ENCODE measurements at regions not wholly inside any gene's neighbourhood (a gene's known extent, or its start where the extent isn't known, plus 50 kb on each side); places are given as distances from the start of the nearest gene placed in this dataset.
"Not testable (repeated sequence)": the region's sequence is repeated elsewhere in the genome, so short reads cannot be mapped to it uniquely, and the experiment has no call there.

DNA sequence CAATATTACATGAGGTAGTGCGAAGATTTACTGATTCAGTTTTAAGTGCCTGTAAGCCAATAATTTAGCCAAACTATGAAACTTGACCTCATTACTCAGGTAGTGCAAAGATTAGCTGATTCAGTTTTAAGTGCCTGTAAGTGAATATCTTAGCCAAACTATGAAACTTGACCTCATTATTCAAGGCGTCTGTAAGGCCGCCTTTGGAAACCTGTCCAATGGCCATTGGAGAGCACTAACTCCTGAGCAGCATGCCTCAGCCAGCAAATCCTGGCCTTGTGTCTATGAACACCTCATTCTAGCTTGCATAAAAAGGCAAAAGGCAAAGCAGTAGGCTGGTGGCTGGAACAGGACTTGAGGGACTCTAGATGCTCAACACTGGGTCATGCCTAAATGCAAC, 127.0 kb upstream of the GPR12 start:
- no peak for DNase-seq (ENCODE audit: low spot score)

DNA sequence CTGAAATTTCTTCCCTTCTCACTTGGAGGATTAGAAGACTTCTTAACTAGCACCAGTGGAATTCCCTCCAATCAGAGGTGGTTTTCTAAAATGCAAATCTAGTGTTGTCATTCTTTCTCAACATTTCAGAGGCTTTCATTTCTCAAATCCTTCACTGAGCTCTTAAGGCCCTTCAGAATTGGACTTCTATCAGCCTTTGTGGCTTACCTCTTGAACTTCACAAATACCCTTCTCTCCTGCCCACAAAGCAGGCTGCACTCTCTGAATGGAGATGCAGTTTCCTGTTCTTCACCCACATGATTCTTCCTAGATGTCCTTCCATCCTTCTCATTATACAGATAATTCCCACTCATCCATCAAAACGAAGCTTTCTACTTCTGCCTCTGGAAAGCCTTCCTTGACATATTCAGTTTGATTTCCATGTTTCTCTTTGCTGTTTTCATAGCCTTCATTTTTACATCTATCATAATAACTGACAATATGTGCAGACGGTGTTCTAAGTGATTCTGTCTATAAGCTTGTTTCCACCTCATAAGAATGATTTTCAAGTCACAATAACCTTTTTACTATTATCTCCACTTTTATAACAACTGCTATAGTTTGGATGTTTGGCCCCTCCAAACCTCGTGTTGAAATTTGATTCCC, 123.1 kb upstream of the GPR12 start:
- no peak for DNase-seq (ENCODE audit: low spot score)

DNA sequence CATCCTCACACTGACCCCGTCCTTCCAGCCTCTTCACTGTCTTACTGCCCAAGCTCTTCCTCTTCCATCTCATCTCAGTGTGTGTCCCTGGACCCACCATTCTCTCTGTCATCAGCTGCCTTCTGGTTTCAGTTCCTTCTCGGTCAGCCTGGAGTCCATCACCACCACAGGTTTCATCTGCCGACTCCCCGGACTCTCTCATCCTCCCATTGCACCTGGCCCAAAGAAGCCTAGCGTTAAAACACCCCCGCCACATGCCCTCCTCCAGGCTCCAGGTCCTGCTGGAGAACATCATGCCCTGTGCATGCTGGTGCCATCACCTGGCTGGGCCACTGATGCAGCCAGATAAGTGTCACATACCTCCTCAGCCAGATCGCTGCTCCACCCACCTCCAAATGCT, 122.1 kb upstream of the GPR12 start:
- DNase-seq (ENCODE audit: low spot score): no peak

DNA sequence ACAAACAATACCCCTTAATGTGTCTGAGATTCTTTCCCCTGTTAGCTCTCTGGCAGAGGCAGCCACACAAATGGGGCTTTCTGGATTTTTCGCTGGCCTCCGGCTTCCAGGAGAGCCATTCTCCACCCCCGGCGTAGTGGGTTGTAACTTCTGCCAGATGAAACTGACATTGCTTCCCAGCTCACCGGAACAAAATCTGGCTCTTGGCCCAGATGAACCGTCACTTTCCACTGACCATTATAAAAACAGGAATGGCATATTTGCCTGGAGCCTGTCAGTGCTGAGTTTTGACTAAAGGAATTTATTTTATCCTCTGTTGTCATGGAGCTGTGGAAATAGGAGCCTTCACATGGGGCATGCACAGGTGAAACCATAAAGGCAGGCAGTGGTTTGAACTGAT, 120.6 kb upstream of the GPR12 start:
- DNase-seq (ENCODE audit: low spot score): peak; percentile 19

DNA sequence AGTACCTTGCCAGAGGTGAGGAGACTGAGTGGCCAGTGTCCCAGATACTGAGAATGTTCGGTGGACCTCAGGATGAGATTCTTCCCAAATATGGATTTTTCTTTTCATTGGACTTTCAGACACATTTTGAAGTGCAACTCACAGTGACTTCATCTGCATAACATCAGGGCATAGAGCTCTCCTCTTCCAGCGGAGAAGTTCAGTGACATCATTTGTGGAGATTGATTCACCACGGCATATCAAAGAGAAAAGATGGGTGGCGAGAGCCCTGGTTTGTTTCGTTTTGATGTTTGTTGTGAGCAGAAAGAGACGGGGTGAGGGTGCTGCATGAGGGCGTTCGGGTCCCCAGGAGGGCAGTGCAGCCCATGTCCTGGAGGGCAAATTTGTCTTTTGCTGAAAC, 120.1 kb upstream of the GPR12 start:
- DNase-seq (ENCODE audit: low spot score): no peak

DNA sequence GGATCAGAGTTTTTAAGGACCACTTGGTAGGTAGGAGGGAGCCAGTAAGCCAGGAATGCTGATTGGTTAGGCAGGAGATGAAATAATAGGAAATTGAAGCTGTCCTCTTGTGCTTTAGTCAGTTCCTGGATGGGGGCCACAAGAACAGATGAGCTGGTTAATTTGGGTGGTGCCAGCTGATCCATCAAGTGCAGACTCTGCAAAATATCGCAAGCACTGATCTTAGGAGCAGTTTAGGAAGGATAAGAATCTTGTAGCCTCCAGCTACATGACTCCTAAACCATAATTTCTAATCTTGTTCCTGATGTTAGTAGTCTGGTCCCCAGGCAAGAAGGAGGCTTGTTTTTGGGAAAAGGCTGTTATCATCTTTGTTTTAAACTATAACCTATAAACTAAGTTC, 117.9 kb upstream of the GPR12 start:
- DNase-seq (ENCODE audit: low spot score): no peak

DNA sequence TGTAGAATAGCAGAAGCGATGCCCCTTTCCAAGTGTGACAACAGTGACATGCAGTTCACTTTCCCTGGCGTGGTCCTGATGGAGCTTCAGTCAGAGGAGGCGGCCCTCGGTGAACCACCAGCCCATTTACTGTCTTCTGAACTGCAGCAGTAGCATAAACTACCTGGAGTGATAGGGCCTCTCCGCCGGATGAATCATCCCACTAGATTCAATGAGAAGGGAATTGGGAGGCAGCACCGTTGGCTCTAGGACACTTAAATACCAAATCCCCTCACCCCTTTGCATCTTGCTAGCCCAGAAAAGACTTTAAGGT, 112.8 kb upstream of the GPR12 start:
- DNase-seq (ENCODE audit: low spot score): no peak

DNA sequence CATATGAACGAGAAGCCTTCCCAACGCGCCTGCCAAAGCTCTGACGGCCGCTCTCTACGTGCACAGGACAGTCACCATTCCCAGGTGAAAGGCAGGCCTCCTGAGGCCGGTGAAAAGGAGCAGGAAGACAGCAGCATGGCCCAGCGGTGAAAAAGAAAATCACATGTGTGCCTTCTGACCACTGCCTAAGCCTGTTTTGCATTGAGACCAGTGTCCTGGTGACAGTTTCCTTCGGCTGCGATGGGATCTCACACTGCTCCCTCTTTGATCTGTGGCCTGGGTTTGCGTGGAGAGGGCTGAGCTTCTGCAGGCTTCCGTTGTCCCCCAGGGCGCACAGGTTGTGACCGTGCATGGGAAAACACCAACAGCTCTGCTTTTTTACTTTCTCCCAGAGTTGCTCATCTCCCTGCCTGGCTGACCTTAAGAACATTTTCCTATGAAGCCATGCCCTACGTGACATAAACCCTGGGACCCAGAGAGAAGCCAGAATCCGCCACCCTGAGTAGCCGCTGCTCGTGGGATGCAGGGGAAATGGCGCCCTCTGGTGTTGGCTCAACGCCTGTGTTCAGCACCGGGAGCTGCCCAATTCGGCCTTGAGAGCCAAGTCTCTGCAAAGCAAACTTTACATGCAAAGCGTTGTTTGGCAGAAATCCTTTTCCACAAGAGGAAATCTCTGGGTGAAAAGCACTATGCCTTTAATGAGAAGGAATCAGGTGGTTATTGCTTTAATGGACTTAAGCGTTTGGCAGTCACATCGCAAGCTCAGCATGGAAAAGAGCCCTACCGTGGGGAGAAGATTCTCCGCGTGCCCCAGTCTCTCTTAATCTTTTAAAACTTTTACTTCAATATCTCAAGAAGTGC, 112.2 kb upstream of the GPR12 start:
- peak; percentile 75 for DNase-seq (ENCODE audit: low spot score)

DNA sequence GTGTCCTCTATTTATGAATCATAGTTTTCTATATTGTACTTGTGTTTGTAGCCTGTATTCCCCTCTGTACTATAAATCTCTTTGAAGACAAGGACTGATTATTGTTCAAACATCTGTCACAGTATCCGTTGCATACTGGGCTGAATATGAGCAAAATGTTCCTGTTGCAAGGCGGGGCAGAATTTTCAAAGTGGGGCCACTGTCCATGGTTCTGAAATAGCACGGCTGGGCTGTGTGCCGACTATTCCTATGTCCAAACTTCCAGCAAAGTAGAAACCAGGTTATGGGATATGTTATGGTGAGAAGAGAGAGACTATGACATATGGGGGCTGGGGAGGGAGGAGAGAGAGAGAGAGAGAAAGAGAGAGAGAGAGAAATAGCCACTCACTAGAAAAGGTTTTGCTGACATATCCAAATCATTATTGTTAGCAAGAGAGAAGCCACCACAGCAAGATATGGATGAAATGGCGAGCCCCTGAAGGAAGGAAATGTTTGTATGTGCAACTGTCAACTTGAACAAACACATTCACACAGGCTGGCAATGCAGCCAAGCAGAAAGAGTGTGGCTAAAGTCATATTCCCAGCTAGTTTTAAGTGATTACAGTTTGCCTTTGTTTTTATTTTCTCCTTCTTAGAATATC, 107.0 kb upstream of the GPR12 start:
- DNase-seq (ENCODE audit: low spot score): no peak

DNA sequence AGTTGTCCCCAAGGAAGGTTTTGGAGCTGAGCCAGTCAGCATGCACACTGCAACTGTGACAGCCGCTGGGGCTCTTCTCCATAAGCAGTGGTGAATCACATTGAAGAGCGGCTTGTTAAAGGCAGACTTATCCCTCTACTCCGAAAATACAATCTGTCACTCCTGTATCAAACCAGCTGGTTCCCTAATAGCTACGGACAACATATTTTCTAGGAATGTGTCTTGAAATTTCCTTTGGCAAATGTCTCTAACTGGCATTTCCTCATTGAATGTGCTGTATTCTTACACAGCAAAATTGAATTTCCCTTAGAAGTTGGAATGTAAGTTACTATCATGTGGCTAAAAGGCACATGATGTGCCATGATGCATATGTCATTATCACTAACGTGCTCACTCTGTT, 104.0 kb upstream of the GPR12 start:
- DNase-seq (ENCODE audit: low spot score): no peak

DNA sequence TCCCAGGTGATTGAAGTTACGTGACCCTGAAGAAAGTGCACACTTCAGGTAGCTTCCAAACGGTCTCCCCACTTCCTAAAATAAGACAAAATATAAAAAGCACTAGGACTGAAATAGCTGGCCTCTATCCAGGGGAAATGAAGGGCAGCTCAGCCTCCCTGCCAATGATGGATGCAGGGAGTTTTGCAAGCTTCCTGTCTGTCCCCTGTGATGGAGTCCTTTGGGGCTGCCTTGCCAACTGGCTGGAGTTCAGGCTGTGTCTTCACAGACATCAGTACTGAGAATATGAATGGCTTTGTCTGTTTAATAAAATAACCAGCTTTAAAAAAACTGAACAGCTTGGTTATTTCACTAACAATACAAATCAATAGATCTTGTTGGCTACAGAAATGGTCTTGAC, 101.4 kb upstream of the GPR12 start:
- no peak for DNase-seq (ENCODE audit: low spot score)

DNA sequence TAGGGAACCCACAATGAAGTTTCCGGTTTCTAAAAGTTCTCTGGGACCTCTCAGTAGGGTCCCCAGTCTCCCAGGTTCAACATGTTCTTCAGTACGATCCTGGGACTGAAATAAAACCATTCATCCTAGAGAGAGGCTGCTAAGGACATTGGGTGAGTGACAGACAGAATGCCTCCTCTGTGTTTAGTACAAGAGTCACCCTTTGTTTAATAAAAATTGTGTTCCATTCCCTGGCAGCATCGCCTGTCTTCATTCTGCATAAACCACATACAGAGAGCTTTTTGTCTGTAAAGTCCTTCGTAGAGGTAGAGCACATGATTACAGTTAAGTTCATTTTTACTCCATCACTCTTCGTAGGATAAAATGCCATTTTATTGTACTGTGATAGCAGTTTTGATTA, 95.3 kb upstream of the GPR12 start:
- peak; percentile 93 for DNase-seq (ENCODE audit: low spot score)

DNA sequence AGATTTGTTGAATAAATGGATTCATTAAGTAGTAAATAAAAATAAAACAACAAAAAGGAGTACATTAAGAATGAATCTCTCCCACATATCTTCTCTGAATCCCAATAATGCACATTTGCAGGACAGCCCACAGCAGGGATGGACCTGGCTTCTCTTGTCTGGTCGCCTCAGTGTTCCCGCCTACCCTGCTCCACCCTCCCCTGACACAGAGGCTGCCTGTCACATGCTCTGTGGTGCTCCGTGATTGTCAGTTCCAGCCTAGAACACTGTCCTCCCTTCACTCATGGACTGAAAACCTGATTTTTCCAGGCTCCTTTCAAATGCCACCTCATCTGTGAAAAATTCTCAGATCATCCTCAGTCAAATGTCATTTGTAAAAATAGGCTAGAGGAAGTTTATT, 94.5 kb upstream of the GPR12 start:
- DNase-seq (ENCODE audit: low spot score): peak; percentile 93

DNA sequence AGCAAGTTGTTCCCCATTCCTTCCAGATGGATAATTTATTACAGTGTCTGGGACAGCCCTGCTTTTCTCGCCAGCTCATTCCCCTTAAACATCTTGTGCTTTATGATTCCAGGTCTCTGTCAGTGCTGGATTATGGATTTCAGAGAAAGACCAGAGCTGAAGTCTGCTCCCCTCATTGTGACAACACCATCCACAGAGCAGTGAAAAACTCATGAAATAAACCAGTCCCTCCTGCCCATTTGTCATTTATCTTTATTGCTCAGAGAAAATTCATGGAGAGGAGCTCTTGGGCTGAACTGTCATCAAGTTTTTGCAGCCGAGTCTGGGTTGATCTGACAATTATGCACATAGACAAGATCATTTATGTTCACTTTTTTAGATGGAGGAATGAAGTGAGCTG, 92.7 kb upstream of the GPR12 start:
- DNase-seq (ENCODE audit: low spot score): no peak

DNA sequence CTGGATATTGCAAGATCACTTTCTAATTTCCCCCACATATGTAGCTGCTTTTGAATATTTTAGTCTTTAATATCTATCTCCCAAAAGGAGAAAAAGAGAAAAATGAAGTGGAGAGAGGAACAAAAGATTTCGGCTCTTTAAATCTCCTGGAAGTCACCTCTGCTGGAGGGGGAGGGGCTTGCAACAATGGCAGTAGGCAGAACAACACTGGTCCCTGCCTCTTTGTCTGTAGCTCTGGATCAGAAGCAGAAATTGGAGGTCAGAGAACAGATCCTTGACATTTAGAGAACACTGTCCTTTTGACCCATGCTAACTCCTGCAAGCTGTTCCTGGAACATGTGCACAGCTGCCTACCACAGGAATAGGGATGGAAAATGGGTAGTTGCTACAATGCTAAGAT, 86.7 kb upstream of the GPR12 start:
- no peak for DNase-seq (ENCODE audit: low spot score)

DNA sequence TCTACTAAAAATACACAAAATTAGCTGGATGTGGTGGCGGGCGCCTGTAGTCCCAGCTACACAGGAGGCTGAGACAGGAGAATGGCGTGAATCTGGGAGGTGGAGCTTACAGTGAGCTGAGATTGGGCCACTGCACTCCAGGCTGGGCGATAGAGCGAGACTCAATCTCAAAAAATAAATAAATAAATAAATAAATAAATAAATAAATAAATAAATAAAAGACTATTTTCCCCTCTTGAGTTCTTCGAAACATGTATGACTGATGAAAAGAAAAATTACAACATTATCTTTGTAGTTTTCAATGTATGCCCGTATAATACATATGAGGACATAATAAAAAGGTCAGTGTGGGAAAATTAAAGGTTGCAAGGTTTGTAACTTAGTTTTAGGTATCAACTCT, 84.5 kb upstream of the GPR12 start:
- not testable (repeated sequence) for DNase-seq (ENCODE audit: low spot score)

DNA sequence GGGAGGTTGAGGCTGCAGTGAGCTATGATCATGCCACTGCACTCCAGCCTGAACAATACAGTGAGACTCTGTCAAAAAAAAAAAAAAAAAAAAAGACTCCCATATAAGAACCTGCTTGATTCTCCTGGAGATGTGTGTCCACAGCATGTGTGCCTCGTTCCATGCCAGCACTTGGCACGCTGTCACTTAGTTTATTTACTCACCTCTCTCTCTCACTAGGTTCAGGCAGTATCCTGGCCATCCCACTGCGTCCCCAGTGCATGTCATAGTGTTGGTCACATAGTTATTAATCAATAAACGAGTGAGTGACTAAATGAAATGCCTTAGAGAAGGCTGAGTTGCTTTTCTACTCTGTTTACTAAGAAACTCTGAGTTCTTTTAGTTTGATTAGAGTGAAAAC, 79.1 kb upstream of the GPR12 start:
- no peak for DNase-seq (ENCODE audit: low spot score)

DNA sequence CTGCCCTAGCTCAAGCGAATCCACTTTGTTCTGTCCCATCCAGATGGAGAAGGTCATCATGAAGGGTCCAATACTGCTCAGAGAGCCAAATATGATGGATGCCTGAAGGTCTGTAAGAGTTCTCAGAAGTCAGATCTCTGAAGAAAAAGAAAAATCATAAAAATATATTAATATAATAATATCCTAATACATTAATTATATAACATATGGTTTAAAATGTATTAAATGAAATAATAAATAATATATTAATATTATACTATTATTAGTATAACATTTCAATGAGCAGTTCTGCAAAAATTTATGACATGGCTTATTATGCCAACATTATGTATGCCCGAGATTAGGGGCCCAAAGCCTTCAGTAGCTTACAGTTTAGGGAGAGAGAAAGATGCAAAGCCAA, 78.2 kb upstream of the GPR12 start:
- no peak for DNase-seq (ENCODE audit: low spot score)

DNA sequence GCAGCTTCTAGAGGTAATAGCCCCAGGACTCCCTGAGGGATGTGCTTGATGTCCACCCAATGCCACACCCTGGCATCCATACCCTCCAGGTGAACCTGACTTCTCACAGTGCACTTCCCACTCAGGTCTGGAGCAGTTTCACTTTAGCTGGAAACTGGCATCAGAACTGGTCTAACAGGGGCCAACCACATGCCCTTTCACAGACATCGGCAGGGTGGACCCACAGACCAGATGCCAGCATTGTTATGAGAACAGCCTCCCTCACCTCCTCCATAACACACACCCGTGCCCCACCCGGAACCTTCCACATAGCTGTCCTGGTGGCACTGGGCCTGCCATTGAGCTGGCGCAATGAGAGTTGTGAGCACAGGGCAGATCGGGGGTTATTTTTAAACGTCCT, 77.4 kb upstream of the GPR12 start:
- no peak for DNase-seq (ENCODE audit: low spot score)

DNA sequence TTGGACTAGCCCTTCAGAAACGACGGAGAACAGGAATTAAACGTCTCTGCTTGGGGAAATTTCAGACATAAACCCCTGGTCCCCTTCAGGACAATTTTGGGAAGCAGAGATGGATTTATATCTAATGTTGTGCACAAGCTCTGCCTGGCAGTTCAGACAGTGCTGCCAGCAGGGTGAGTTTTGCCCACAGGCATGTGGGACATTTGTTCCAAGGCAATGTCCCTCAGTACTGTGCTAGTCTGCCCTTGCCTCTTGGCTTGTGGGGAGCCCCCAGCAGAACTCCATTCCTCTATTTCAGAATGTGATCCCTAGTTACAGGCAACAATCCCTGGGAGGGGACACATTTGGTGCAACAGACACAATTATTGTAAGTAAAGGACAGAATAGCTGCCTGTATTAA, 76.5 kb upstream of the GPR12 start:
- DNase-seq (ENCODE audit: low spot score): no peak

DNA sequence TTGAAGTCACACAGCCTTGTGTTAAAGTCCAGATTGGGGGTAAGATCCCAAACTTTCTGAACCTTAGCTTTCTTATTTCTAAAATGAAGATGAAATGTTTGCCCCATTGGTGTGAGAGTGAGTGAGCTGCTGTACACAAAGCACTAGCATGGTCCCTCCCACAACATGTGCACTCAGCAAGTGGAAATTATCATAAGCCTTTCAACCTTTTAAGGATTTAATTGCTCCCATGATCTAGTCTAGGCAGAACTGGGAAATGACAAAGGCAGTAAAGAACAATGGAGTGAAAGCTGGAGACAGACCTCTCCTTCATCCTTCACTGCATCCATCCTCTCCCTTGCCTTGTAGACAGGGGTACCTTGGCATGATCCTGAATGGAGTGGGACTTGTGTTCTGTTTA, 76.0 kb upstream of the GPR12 start:
- DNase-seq (ENCODE audit: low spot score): no peak

DNA sequence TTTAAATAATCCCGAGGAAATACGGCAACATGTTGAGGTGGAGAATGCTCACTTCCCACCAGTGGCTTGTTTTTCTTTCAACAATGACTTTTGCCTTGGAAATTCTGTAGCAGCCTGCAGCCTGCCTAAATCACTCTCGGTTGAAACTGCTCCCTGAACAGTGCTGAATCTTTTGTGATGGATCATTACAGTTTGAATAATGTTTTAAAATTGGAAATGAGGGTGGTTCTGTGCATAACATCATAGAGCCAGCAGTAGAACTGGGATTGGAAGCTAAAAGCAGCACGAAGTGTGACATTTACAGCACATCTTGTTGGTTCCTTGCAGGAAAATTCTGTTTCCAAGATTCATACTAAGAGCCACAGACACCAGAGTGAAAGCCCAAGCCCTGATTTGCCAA, 74.1 kb upstream of the GPR12 start:
- DNase-seq (ENCODE audit: low spot score): no peak

DNA sequence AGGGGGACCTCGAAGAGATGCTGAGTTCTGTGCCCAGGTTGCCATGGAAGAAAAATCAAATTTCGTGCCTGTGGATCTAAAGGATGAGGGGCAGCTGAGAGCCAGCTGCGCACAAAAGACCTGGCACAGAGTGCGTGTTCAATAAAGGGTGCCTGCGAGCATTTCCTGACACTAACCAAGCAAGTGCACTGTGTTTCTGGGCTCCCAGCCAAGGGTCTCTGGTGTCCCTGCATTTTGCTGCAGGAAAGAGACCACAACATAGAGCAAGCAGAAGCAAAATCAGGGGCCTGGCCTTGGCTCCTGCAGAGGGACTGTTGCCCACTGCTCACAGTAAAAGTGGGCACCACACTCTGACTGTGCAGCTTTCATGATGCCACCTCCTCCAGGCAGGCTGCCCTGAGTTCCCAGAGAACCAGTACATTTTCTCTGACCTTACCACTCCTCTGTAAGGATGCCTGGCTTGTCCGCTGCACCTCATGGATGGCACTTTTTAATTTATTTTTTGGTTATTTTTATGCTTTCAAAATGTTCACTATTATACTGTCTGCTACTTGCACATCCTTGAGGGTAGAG, 70.8 kb upstream of the GPR12 start:
- no peak for DNase-seq (ENCODE audit: low spot score)
